ENCODE measurements at regions not wholly inside any gene's neighbourhood (a gene's known extent, or its start where the extent isn't known, plus 50 kb on each side); places are given as distances from the start of the nearest gene placed in this dataset.

DNA sequence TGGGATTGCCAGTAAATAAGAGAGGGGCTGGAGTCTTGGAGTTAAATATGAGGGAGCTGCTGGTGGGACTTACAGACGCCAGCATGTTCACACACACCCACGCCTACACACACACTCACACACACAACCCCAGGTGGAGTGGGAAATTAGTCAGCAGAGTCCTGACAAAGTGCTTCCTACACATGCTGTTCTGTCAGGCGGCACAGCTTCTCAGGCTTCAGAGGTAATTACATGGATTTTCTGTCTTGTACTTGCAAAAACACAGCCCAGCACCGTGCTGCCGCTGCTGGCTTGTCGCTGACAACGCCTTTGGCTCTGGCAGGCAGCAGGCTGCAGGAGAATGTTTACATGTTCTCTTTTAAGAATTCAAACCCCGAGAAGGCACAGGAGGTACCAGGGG, 1186.3 kb upstream of the CELF4 start:
- TF ChIP-seq CTCF (IDR thresholded peaks at IDR 0.05) = no peak
- TF ChIP-seq POLR2A (IDR thresholded peaks at IDR 0.05) = no peak
- no peak for TF ChIP-seq POLR2AphosphoS5 (IDR thresholded peaks at IDR 0.05)
- TF ChIP-seq EP300 (IDR thresholded peaks at IDR 0.05) = no peak
